ENCODE measurements at regions not wholly inside any gene's neighbourhood (a gene's known extent, or its start where the extent isn't known, plus 50 kb on each side); places are given as distances from the start of the nearest gene placed in this dataset.
"Not testable (repeated sequence)": the region's sequence is repeated elsewhere in the genome, so short reads cannot be mapped to it uniquely, and the experiment has no call there.

- DNase-seq = no peak
These were observed 81.4 kb downstream of the ALOX5AP start for GRCh38 chr13:30816736-30817135.

- no peak for DNase-seq
These were observed 83.1 kb downstream of the ALOX5AP start for GRCh38 chr13:30818323-30818960.

- no peak for DNase-seq
These were observed 84.0 kb downstream of the ALOX5AP start for GRCh38 chr13:30819136-30819888.

GRCh38 chr13:30821421-30821820 lies 84.7 kb upstream of the MEDAG start:
- no peak for DNase-seq

GRCh38 chr13:30824651-30825050 lies 81.4 kb upstream of the MEDAG start:
- DNase-seq = no peak

GRCh38 chr13:30826911-30827577 lies 79.0 kb upstream of the MEDAG start:
- DNase-seq = no peak

- no peak for DNase-seq
These were observed 78.5 kb upstream of the MEDAG start for GRCh38 chr13:30827578-30827925.

GRCh38 chr13:30829145-30829832 lies 76.8 kb upstream of the MEDAG start:
- no peak for DNase-seq

- DNase-seq = no peak
These were observed 76.0 kb upstream of the MEDAG start for GRCh38 chr13:30829833-30830637.

GRCh38 chr13:30830638-30830965 lies 75.5 kb upstream of the MEDAG start:
- no peak for DNase-seq

- no peak for DNase-seq
These were observed 74.6 kb upstream of the MEDAG start for GRCh38 chr13:30831515-30831914.

- DNase-seq = no peak
These were observed 73.7 kb upstream of the MEDAG start for GRCh38 chr13:30832377-30832776.

GRCh38 chr13:30832845-30833332 lies 73.2 kb upstream of the MEDAG start:
- DNase-seq = no peak

- DNase-seq = no peak
These were observed 70.6 kb upstream of the MEDAG start for GRCh38 chr13:30835442-30835841.

GRCh38 chr13:30837227-30838159 lies 68.6 kb upstream of the MEDAG start:
- no peak for DNase-seq

- DNase-seq = not testable (repeated sequence)
These were observed 66.4 kb upstream of the MEDAG start for GRCh38 chr13:30839636-30840035.

GRCh38 chr13:30840515-30840914 lies 65.6 kb upstream of the MEDAG start:
- DNase-seq = no peak

- no peak for DNase-seq
These were observed 64.9 kb upstream of the MEDAG start for GRCh38 chr13:30841154-30841553.

- DNase-seq = no peak
These were observed 62.5 kb upstream of the MEDAG start for GRCh38 chr13:30843548-30843947.

GRCh38 chr13:30844548-30845296 lies 61.3 kb upstream of the MEDAG start:
- no peak for DNase-seq

Data from GOT3 (cell line).